Upper lobe of right lung (tissue), 1 donor: ENCODE measurements at regions not wholly inside any gene's neighbourhood (a gene's known extent, or its start where the extent isn't known, plus 50 kb on each side); places are given as distances from the start of the nearest gene placed in this dataset.

Experiments used
- ATAC-seq: fragments of 200-7000 bp; cut with Tn5 transposase; one replicate; pipeline ENCODE4 v1.9.1; 2020; ENCODE audit warnings: mild to moderate bottlenecking, moderate library complexity
- DNase-seq: peaks from one replicate; pipeline ENCODE4 v3.0.0-alpha.2; 2020
- H3K27ac ChIP-seq: fragments of 200-600 bp; one replicate; pipeline ENCODE4 v1.8.0; 2022
- H3K27me3 ChIP-seq: fragments of 200-600 bp; one replicate; pipeline ENCODE4 v1.8.0; 2022; ENCODE audit warnings: mild to moderate bottlenecking
- H3K36me3 ChIP-seq: fragments of 200-600 bp; one replicate; pipeline ENCODE4 v1.8.0; 2022
- H3K4me1 ChIP-seq: fragments of 200-600 bp; one replicate; pipeline ENCODE4 v1.8.0; 2022
- H3K4me3 ChIP-seq: fragments of 200-600 bp; one replicate; pipeline ENCODE4 v1.8.0; 2022; ENCODE audit warnings: mild to moderate bottlenecking
- H3K9me3 ChIP-seq: fragments of 200-600 bp; one replicate; pipeline ENCODE4 v1.8.0; 2022
- intact Hi-C: fragments of 100-400 bp; cut with DNase I; formaldehyde crosslinking; loops from one replicate; pipeline ENCODE4 v1.11.0; 2022
- TF ChIP-seq, protein P1 (sequence below): fragments of 200-600 bp; IDR thresholded peaks from one replicate; pipeline ENCODE4 v1.8.0; 2022; ENCODE audit warnings: antibody characterized with exemption
- donor health status: DM: no; HTN: yes; CAD: no; lungs with severe emphysema.

DNA sequence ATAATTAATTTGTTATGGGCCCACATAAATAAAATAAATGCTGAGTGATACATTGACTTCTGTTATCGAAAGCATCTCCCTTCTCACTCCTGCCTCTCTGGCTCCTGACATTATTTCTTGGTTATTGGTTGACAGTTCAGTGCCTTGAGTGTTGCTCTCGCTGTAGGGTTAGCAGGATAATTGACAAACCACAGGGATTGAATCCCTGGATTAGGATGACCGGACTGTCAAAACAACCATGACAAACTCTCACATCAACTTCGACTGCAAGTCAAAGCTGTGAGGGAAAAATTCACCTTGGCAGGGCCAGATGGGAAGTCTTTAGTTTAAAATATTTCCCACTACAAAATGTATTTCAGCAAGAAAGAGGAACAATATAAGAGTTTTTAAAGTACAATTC, 245.4 kb upstream of the TFAP2D start:
- ATAC-seq, result no peak
- Histone ChIP-seq H3K27me3 (no peaks in the 10 kb centered on the region), H3K27ac (no peak overlapping the region), H3K4me1 (no peaks in the 10 kb centered on the region), H3K36me3 (no peaks in the 10 kb centered on the region), H3K4me3 (no peak overlapping the region), H3K9me3 (no peaks in the 10 kb centered on the region)
- intact Hi-C loops, result no loop called here
- TF ChIP-seq, protein P1, sequence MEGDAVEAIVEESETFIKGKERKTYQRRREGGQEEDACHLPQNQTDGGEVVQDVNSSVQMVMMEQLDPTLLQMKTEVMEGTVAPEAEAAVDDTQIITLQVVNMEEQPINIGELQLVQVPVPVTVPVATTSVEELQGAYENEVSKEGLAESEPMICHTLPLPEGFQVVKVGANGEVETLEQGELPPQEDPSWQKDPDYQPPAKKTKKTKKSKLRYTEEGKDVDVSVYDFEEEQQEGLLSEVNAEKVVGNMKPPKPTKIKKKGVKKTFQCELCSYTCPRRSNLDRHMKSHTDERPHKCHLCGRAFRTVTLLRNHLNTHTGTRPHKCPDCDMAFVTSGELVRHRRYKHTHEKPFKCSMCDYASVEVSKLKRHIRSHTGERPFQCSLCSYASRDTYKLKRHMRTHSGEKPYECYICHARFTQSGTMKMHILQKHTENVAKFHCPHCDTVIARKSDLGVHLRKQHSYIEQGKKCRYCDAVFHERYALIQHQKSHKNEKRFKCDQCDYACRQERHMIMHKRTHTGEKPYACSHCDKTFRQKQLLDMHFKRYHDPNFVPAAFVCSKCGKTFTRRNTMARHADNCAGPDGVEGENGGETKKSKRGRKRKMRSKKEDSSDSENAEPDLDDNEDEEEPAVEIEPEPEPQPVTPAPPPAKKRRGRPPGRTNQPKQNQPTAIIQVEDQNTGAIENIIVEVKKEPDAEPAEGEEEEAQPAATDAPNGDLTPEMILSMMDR, result no peak
- no peak for DNase-seq

DNA sequence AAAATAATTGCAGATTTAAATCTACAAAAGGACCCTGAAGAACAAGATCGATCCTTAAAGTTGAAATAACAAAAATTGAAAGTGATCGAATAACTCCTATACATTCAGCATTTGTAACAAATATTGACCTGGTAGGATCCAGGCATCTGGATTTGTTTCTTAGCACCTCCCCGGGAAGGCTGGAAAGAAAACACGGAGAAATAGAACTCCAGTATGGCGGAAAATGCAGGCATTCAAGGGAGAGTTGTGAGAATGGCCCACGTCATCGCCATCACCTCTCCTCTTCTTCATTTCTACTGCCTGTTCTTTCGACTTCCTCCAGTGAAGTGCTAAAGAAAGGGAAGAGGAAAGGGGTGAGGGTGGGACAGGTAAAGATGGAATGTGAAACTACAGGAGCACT, 242.3 kb upstream of the TFAP2D start:
- no peak for ATAC-seq
- no peak for DNase-seq
- TF ChIP-seq, protein P1, result no peak
- Histone ChIP-seq H3K27ac (no peak overlapping the region), H3K4me1 (no peaks in the 10 kb centered on the region), H3K9me3 (no peaks in the 10 kb centered on the region), H3K36me3 (no peaks in the 10 kb centered on the region), H3K27me3 (no peaks in the 10 kb centered on the region), H3K4me3 (no peak overlapping the region)
- intact Hi-C loops, result no loop called here

DNA sequence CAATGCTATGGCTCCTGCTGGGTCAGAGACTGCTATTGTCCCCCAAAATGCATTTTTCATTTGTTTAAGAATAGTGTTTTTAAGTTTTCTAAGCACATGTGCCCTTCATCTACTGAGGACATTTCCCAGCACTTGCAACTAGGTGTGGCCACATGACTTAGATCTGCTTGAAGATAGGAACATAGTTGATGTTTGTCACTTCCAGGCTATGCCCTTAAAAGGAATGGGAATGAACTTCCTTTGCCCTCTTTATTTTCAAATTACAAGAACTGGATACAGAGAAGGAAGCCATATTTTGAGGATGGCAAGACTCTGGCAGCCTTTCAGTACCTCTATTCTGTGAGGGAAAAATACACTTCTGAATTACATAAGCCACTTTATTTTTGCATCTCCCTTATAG, 203.0 kb upstream of the TFAP2D start:
- H3K4me3 ChIP-seq, result no peak overlapping the region
- H3K9me3 ChIP-seq, result no peaks in the 10 kb centered on the region
- H3K27me3 ChIP-seq, result no peaks in the 10 kb centered on the region
- TF ChIP-seq, protein P1, result no peak
- ATAC-seq (no peak), DNase-seq (no peak)
- intact Hi-C loops, result no loop called here
- no peaks in the 10 kb centered on the region for H3K4me1 ChIP-seq
- no peaks in the 10 kb centered on the region for H3K36me3 ChIP-seq
- no peak overlapping the region for H3K27ac ChIP-seq

GRCh38 chr6:50520326-50521266, 192.7 kb upstream of the TFAP2D start:
- Histone ChIP-seq H3K27ac (no peak overlapping the region), H3K9me3 (no peaks in the 10 kb centered on the region), H3K36me3 (no peaks in the 10 kb centered on the region), H3K4me1 (no peaks in the 10 kb centered on the region), H3K4me3 (no peak overlapping the region), H3K27me3 (no peaks in the 10 kb centered on the region)
- intact Hi-C loops, result no loop called here
- DNase-seq (no peak), ATAC-seq (no peak)
- TF ChIP-seq, protein P1, result no peak

- Histone ChIP-seq H3K4me3 (no peak overlapping the region), H3K27me3 (no peaks in the 10 kb centered on the region), H3K4me1 (no peaks in the 10 kb centered on the region), H3K27ac (no peak overlapping the region), H3K36me3 (no peaks in the 10 kb centered on the region), H3K9me3 (no peaks in the 10 kb centered on the region)
- ATAC-seq, result no peak
- intact Hi-C loops, result no loop called here
- TF ChIP-seq, protein P1, result no peak
- no peak for DNase-seq
These were observed 189.0 kb upstream of the TFAP2D start for GRCh38 chr6:50524341-50524740.
